KOPT-K1 (cell line): ENCODE measurements at regions not wholly inside any gene's neighbourhood (a gene's known extent, or its start where the extent isn't known, plus 50 kb on each side); places are given as distances from the start of the nearest gene placed in this dataset.
"Not testable (repeated sequence)": the region's sequence is repeated elsewhere in the genome, so short reads cannot be mapped to it uniquely, and the experiment has no call there.

Experiments used
- H3K27ac ChIP-seq: fragments of 200-600 bp; sonication (generic); 2 replicates; pipeline ENCODE4 v1.5.1; 2016; ENCODE audit warnings: antibody characterized with exemption, mild to moderate bottlenecking, low read depth, low read length; ENCODE audit not compliant: poor library complexity, severe bottlenecking
- H3K36me3 ChIP-seq: fragments of 200-600 bp; sonication (generic); 2 replicates; pipeline ENCODE4 v1.5.1; 2017; ENCODE audit warnings: antibody characterized with exemption, mild to moderate bottlenecking, low read length, moderate library complexity; ENCODE audit not compliant: insufficient read depth
- H3K9me3 ChIP-seq: fragments of 200-600 bp; sonication (generic); 2 replicates; pipeline ENCODE4 v1.5.1; 2017; ENCODE audit warnings: antibody characterized with exemption, low read length, mild to moderate bottlenecking; ENCODE audit not compliant: insufficient read depth, poor library complexity, severe bottlenecking

DNA sequence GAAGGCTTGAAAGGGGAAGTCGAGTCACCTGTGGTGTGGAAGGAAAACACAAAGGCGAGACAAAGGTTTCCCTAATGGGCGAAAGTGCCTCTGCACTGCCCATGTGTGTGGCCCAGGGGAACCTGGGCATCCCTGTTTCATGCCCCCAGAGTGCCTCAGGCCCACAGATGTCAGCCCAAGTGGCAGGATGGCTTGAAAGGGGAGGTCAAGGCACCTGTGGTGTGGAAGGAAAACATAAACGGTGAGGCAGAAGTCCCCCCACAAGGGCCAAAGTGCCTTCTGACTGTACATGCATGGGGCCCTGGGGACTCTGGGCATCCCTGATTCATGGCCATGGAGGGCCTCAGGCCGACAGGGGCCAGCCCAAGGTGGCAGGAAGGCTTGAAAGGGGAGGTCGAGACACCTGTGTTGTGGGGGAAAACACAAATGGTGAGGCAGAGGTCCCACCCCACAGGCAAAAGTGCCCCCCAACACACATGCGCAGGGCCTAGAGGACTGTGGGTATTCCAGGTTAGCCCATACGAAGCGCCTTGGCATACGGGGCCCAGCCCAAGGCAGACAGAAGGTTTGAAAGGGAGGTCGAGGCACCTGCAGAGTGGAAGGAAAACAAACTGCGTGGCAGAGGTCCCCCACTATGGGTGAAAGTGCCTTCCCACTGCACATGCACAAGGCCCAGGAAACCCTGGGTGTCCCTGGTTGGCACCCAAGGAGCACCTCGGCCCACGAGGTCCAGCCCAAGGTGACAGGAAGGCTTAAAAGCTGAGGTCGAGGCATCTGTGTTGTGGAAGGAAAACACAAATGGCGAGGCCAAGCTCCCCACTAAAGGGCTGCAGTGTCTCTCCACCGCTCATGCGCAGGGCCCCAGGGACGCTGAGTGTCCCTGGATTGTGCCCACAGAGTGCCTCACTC, 382.3 kb downstream of the ALG10 start:
- Histone ChIP-seq H3K36me3 (no peaks in the 10 kb centered on the region), H3K27ac (no peak overlapping the region), H3K9me3 (peaks cover 89% of the 10 kb centered on the region)

DNA sequence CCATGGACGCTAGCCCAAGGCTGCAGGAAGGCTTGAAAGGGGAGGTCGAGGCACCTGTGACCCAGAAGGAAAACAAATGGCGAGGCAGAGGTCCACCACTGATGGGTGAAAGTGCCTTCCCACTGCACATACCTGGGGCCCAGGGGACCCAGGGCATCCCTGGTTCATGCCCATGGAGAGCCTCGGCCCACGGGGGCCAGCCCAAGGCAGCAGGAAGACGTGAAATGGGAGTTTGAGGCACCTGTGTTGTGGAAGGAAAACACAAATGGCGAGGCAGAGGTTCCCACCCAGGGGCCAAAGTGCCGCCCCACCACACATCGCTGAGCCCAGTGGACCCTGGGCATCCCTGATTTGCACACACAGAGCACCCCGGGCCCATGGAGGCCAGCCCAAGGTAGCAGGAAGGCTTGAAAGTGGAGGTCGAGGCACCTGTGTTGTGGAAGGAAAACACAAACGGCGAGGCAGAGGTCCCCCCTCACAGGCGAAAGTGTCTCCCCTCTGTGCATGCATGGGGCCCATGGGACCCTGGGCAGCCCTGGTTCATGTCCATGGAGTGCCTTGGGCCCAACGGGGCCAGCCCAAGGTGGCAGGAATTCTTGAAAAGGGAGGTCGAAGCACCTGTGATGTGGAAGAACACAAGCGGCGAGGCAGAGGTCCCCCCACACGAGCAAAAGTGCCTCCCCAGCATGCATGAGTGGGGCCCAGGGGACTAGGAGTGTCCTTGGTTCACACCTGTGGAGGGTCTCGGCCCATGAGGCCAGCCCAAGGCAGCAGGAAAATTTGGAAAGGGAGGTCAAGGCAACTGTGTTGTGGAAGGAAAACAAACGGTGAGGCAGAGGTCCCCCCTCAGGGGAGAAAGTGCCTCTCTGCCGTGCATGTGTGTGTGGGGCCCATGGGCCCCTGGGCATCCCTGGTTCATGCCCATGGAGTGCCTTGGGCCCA, 383.3 kb downstream of the ALG10 start:
- no peaks in the 10 kb centered on the region for H3K36me3 ChIP-seq
- H3K9me3 ChIP-seq: peaks cover 87% of the 10 kb centered on the region

DNA sequence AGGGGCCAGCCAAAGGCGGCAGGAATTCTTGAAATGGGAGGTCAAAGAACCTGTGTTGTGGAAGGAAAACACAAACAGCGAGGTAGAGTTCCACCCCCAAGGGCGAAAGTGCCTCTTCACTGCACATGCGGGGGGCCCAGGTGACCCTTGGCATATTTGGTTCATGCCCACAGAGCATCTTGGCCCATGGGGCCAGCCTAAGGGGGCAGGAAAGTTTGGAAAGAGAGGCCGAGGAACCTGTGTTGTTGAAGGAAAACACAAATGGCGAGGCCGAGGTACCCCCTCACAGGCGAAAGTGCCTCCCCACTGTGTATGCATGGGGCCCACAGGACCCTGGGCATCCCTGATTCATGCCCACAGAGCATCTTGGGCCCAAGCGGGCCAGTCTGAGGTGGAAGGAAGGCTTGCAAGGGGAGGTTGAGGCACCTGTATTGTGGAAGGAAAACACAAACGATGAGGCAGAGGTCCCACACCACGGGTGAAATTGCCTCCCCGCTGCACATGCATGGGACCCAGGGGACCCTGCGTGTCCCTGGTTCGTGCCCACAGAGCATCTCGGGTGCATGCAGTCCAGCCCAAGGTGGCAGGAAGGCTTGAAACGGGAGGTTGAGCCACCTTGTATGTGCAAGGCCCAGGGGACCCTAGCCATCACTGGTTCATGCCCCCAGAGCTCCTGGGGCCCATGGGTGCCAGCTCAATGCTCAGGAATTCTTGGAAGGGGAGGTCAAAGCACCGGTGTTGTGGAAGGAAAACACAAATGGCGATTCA, 384.1 kb downstream of the ALG10 start:
- Histone ChIP-seq H3K27ac (no peak overlapping the region), H3K9me3 (peaks cover 86% of the 10 kb centered on the region), H3K36me3 (no peaks in the 10 kb centered on the region)

More for the DNA sequence above, 383.3 kb downstream of the ALG10 start:
- H3K27ac ChIP-seq: no peak overlapping the region

DNA sequence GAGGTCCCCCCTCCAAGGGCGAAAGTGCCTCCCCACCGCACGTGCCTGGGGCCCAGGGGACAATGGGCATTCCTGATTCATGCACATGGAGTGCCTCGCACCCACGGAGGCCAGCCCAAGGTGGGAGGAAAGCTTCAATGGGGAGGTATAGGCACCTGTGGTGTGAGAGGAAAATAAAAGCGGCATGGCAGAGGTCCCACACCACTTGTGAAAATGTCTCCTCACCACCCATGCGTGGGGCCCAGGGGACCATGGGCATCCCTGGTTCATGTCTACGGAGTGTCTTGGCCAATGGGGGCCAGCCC, 384.7 kb downstream of the ALG10 start:
- Histone ChIP-seq H3K36me3 (no peaks in the 10 kb centered on the region), H3K27ac (no peak overlapping the region), H3K9me3 (peaks cover 85% of the 10 kb centered on the region)

DNA sequence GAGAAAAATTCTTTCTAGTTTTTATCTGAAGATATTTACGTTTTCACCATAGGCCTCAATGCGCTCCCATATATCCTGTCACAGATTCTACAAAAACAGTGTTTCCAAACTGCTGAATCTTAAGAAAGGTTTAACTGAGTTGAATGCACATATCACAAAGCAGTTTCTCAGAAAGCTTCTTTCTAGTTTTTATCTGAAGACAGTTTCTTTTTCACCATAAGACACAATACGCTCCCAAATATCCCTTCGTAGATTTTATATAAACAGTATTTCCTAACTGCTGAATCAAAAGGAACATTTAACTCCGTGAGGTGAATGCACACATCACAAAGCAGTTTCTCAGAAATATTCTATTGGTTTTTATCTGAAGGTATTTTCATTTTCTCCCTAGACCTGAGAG, 385.5 kb downstream of the ALG10 start:
- H3K9me3 ChIP-seq: peaks cover 85% of the 10 kb centered on the region
- H3K36me3 ChIP-seq: no peaks in the 10 kb centered on the region
- H3K27ac ChIP-seq: no peak overlapping the region

DNA sequence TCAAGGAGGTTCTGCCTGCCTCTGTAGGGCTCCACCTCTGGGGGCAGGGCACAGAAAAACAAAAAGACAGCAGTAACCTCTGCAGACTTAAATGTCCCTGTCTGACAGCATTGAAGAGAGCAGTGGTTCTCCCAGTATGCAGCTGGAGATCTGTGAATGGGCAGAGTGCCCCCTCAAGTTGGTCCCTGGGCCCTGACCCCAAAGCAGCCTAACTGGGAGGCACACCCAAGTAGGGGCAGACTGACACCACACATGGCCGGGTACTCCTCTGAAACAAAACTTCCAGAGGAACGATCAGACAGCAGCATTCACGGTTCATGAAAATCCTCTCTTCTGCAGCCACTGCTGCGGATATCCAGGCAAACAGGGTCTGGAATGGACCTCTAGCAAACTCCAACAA, 409.2 kb downstream of the ALG10 start:
- not testable (repeated sequence) for H3K36me3 ChIP-seq, H3K9me3 ChIP-seq, H3K27ac ChIP-seq
